H1 (cell line): ENCODE measurements at regions not wholly inside any gene's neighbourhood (a gene's known extent, or its start where the extent isn't known, plus 50 kb on each side); places are given as distances from the start of the nearest gene placed in this dataset.

ENCODE experiments used
- BACH1 ChIP-seq: IDR thresholded peaks from 2 replicates; pipeline ENCODE4 v1.6.1; 2012; ENCODE audit warnings: low read length, improper control_type of control experiment
- CBX5 ChIP-seq: fragments of 300-800, 300-1000 bp; sonication (generic); IDR thresholded peaks from 2 replicates; pipeline ENCODE4 v1.7.1; 2016; ENCODE audit warnings: antibody characterized with exemption, low read length, low read depth
- CEBPB ChIP-seq: IDR thresholded peaks from 2 replicates; pipeline ENCODE4 v1.6.1; 2012; ENCODE audit warnings: low read depth, low read length
- CREB1 ChIP-seq: IDR thresholded peaks from 2 replicates; pipeline ENCODE4 v1.6.1; 2012; ENCODE audit warnings: inconsistent platforms
- CTCF ChIP-seq, 3 experiments: IDR thresholded peaks; 1 replicate in 2 of 3; 2 replicates in 1 of 3; pipeline versions ENCODE4 v1.5.1 to v1.6.1; 2011; ENCODE audit warnings: low read length in 3 of 3, mild to moderate bottlenecking in 3 of 3, inconsistent platforms in 2 of 3, low read depth in 1 of 3, moderate library complexity in 1 of 3; ENCODE audit not compliant: insufficient read depth in 1 of 3; ENCODE audit errors: control extremely low read depth in 1 of 3
- EZH2 ChIP-seq: fragments of 200-600 bp; sonication (generic); IDR thresholded peaks from 2 replicates; pipeline ENCODE4 v1.7.1; 2012; ENCODE audit warnings: low read depth, mild to moderate bottlenecking, moderate library complexity, low read length, inconsistent platforms; ENCODE audit not compliant: severe bottlenecking
- GABPA ChIP-seq: IDR thresholded peaks from 2 replicates; pipeline ENCODE4 v1.6.1; 2011; ENCODE audit warnings: mild to moderate bottlenecking, low read length, moderate library complexity, borderline replicate concordance; ENCODE audit not compliant: insufficient read depth
- NRF1 ChIP-seq: IDR thresholded peaks from 2 replicates; pipeline ENCODE4 v1.6.1; 2011; ENCODE audit warnings: mild to moderate bottlenecking, low read depth, low read length, improper control_type of control experiment
- POLR2AphosphoS5 ChIP-seq: IDR thresholded peaks from 2 replicates; pipeline ENCODE4 v1.6.1; 2011; ENCODE audit warnings: low read depth, low read length
- RBBP5 ChIP-seq: IDR thresholded peaks from 2 replicates; pipeline ENCODE4 v1.7.1; 2012; ENCODE audit warnings: low read depth, mild to moderate bottlenecking, inconsistent platforms, low read length, moderate library complexity, borderline replicate concordance
- YY1 ChIP-seq: IDR thresholded peaks from 2 replicates; pipeline ENCODE4 v1.6.1; 2011; ENCODE audit warnings: low read depth, mild to moderate bottlenecking, low read length
- ZNF274 ChIP-seq: IDR thresholded peaks from 2 replicates; pipeline ENCODE4 v1.7.0; 2012; ENCODE audit warnings: low read length, borderline replicate concordance; ENCODE audit errors: extremely low read depth

GRCh38 chr7:156009569-156009968 lies 197.3 kb upstream of the SHH start:
- TF ChIP-seq CTCF (IDR thresholded peaks at IDR 0.05; ENCODE audit: control extremely low read depth in 1 of 3, insufficient read depth in 1 of 3, low read depth in 1 of 3, low read length in 3 of 3) (no peak), POLR2AphosphoS5 (no peak), CEBPB (no peak), EZH2 (no peak), BACH1 (no peak), CBX5 (no peak), YY1 (no peak), NRF1 (no peak), ZNF274 (no peak), CREB1 (no peak), RBBP5 (no peak), GABPA (no peak)
